Trophoblast cell (in vitro differentiated cells and primary cell): ENCODE measurements at regions not wholly inside any gene's neighbourhood (a gene's known extent, or its start where the extent isn't known, plus 50 kb on each side); places are given as distances from the start of the nearest gene placed in this dataset.
A peak's percentile ranks its signal among the peaks of the same experiment; 100 is the strongest.

ENCODE experiments used
- DNase-seq, 2 donors: peaks; one replicate each; pipeline ENCODE4 v3.0.0-alpha.2; 2016
- H2AFZ ChIP-seq: 2 replicates; pipeline ENCODE4 v1.6.1; 2013; ENCODE audit warnings: low read length, moderate library complexity, mild to moderate bottlenecking; ENCODE audit not compliant: insufficient read depth, poor library complexity
- H2AK5ac ChIP-seq: 2 replicates; pipeline ENCODE4 v1.6.1; 2013; ENCODE audit warnings: mild to moderate bottlenecking, low read length
- H2BK120ac ChIP-seq: 2 replicates; pipeline ENCODE4 v1.6.1; 2013; ENCODE audit warnings: low read length, mild to moderate bottlenecking, moderate library complexity; ENCODE audit not compliant: insufficient read depth, poor library complexity
- H2BK12ac ChIP-seq: 2 replicates; pipeline ENCODE4 v1.6.1; 2013; ENCODE audit warnings: mild to moderate bottlenecking, low read length, moderate library complexity
- H2BK5ac ChIP-seq: 2 replicates; pipeline ENCODE4 v1.6.1; 2013; ENCODE audit warnings: low read length, low read depth, moderate library complexity, mild to moderate bottlenecking; ENCODE audit not compliant: poor library complexity
- H3K14ac ChIP-seq: 2 replicates; pipeline ENCODE4 v1.6.1; 2013; ENCODE audit warnings: mild to moderate bottlenecking, low read length
- H3K18ac ChIP-seq: 2 replicates; pipeline ENCODE4 v1.6.1; 2013; ENCODE audit warnings: mild to moderate bottlenecking, low read length
- H3K23ac ChIP-seq: 2 replicates; pipeline ENCODE4 v1.6.1; 2013; ENCODE audit warnings: low read length
- H3K27ac ChIP-seq: 2 replicates; pipeline ENCODE4 v1.5.1; 2013; ENCODE audit warnings: low read depth, mild to moderate bottlenecking, inconsistent platforms, low read length, moderate library complexity
- H3K27me3 ChIP-seq: 2 replicates; pipeline ENCODE4 v1.6.1; 2013; ENCODE audit warnings: inconsistent platforms, mild to moderate bottlenecking, low read length, moderate library complexity; ENCODE audit not compliant: insufficient read depth
- H3K36me3 ChIP-seq, 2 experiments: 1 replicate in 1 of 2; 2 replicates in 1 of 2; pipeline ENCODE4 v1.6.1; 2013; ENCODE audit warnings: low read length in 2 of 2, mild to moderate bottlenecking in 2 of 2, moderate library complexity in 1 of 2; ENCODE audit not compliant: insufficient read depth in 2 of 2, control insufficient read depth in 1 of 2
- H3K4ac ChIP-seq: 2 replicates; pipeline ENCODE4 v1.6.1; 2013; ENCODE audit warnings: low read depth, mild to moderate bottlenecking, low read length, moderate library complexity
- H3K4me1 ChIP-seq, 2 experiments: 1 replicate in 1 of 2; 2 replicates in 1 of 2; pipeline ENCODE4 v1.6.1; 2013; ENCODE audit warnings: low read length in 2 of 2, mild to moderate bottlenecking in 2 of 2, moderate library complexity in 1 of 2; ENCODE audit not compliant: insufficient read depth in 2 of 2, control insufficient read depth in 1 of 2
- H3K4me2 ChIP-seq: 2 replicates; pipeline ENCODE4 v1.6.1; 2013; ENCODE audit warnings: inconsistent platforms, mild to moderate bottlenecking, low read length, moderate library complexity
- H3K4me3 ChIP-seq: 2 replicates; pipeline ENCODE4 v1.5.1; 2013; ENCODE audit warnings: mild to moderate bottlenecking, low read depth, low read length, inconsistent platforms
- H3K79me1 ChIP-seq: one replicate; pipeline ENCODE4 v1.6.1; 2013; ENCODE audit warnings: low read length
- H3K79me2 ChIP-seq: 2 replicates; pipeline ENCODE4 v1.6.1; 2013; ENCODE audit warnings: low read length, mild to moderate bottlenecking; ENCODE audit not compliant: control insufficient read depth, insufficient read depth, poor library complexity
- H3K9ac ChIP-seq: 2 replicates; pipeline ENCODE4 v1.6.1; 2013; ENCODE audit warnings: mild to moderate bottlenecking, low read length
- H3K9me3 ChIP-seq: 2 replicates; pipeline ENCODE4 v1.6.1; 2013; ENCODE audit warnings: low read depth, mild to moderate bottlenecking, control low read depth, inconsistent platforms, low read length; ENCODE audit not compliant: insufficient read depth
- H4K12ac ChIP-seq: 2 replicates; pipeline ENCODE4 v1.6.1; 2013; ENCODE audit warnings: low read depth, mild to moderate bottlenecking, low read length, moderate library complexity
- H4K8ac ChIP-seq: 2 replicates; pipeline ENCODE4 v1.6.1; 2013; ENCODE audit warnings: low read depth, mild to moderate bottlenecking, low read length, moderate library complexity
- H4K91ac ChIP-seq: one replicate; pipeline ENCODE4 v1.6.1; 2013; ENCODE audit warnings: low read depth, mild to moderate bottlenecking, low read length, moderate library complexity
- WGBS: extraction: QIAGEN DNeasy Blood & Tissue Kit; methylation state at CpG from one replicate; pipeline ENCODE4 v1.1.7; 2013; ENCODE audit warnings: missing lambda C conversion rate; ENCODE audit not compliant: insufficient read length, insufficient coverage; ENCODE audit errors: extremely low coverage; 5-methylcytosine and 5-hydroxymethylcytosine counted together

DNA sequence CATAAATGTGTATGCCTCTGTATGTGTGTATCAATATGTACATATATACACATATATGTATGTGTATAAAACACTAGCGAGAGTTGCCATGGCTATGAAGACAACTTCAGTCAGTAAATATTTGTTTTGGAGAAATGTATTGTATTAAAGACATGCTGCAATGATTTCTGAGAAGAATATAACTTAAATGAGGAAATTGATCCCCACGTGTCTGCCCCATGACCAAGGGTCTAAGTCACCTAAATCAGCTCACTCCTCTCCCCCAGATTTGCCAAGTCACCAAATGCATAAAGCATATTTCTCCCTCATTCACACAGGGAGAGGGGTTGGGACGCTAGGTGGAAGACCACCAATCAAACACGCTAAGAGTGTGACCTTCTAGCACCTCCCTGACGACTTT, 58.3 kb upstream of the LYST start:
- no peaks in the 10 kb centered on the region for H3K79me2 ChIP-seq

DNA sequence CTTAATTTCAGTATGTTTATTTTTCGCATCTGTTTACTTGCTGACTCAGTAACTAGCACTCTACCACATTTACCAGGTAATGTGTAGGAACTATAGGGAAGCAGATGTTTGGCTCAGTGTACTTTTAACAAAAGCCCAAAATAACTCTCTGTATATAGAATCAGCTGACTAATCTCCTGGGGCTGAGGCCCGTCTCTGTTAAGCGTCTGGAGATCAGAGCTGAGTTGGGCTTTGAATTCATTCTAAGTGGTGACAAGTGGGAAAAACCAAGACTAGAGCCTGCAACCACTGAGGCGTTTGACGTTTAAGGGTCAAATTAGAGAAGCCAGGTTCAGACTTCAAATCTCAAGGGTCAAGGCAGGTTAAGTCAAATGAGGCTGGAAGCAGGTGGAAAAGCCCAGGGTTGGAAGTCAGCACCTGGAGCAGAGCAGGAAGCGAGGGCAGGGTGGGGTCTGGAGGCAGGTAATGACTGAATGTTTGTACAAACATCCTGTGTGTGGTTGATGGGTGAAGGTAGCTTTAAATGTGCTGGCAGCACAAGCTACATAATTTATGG, 56.8 kb upstream of the LYST start:
- H3K4me3 ChIP-seq, result no peak overlapping the region
- H4K12ac ChIP-seq, result no peak overlapping the region
- H3K27me3 ChIP-seq, result no peaks in the 10 kb centered on the region
- no peak overlapping the region for H4K91ac ChIP-seq
- no peak overlapping the region for H3K4ac ChIP-seq
- H3K27ac ChIP-seq, result no peak overlapping the region
- H3K79me1 ChIP-seq, result peaks cover 21% of the 10 kb centered on the region
- no peak overlapping the region for H2BK12ac ChIP-seq
- H4K8ac ChIP-seq, result no peak overlapping the region
- no peaks in the 10 kb centered on the region for H3K9me3 ChIP-seq
- no peak overlapping the region for H3K14ac ChIP-seq
- no peak overlapping the region for H3K9ac ChIP-seq
- H3K23ac ChIP-seq, result no peak overlapping the region
- no peak overlapping the region for H3K18ac ChIP-seq
- WGBS, result no CpG with 5 or more reads among the region's 6 CpGs
- H2AK5ac ChIP-seq, result no peak overlapping the region
- no peak overlapping the region for H2BK120ac ChIP-seq
- H3K4me2 ChIP-seq, result no peak overlapping the region
- H2BK5ac ChIP-seq, result no peak overlapping the region
- peaks cover 15 to 34% of the 10 kb centered on the region in 2 experiments for H3K4me1 ChIP-seq
- no peak for DNase-seq
- no peaks in the 10 kb centered on the region for H3K79me2 ChIP-seq
- no peaks in the 10 kb centered on the region for H3K36me3 ChIP-seq
- no peak overlapping the region for H2AFZ ChIP-seq

More for the DNA sequence above, 58.3 kb upstream of the LYST start:
- Histone ChIP-seq H3K4ac (no peak overlapping the region), H2AFZ (no peak overlapping the region), H3K14ac (no peak overlapping the region), H3K9me3 (no peaks in the 10 kb centered on the region), H3K4me1 (peaks cover 14 to 34% of the 10 kb centered on the region in 2 experiments), H2BK120ac (no peak overlapping the region), H3K18ac (no peak overlapping the region), H2BK12ac (no peak overlapping the region), H2AK5ac (no peak overlapping the region), H4K8ac (no peak overlapping the region), H3K23ac (no peak overlapping the region), H3K27me3 (no peaks in the 10 kb centered on the region), H3K79me1 (peaks cover 14% of the 10 kb centered on the region), H3K4me2 (no peak overlapping the region), H2BK5ac (no peak overlapping the region), H4K91ac (no peak overlapping the region), H4K12ac (no peak overlapping the region), H3K4me3 (no peak overlapping the region), H3K36me3 (no peaks in the 10 kb centered on the region), H3K27ac (no peak overlapping the region), H3K9ac (no peak overlapping the region)
- WGBS, result no CpG with 5 or more reads among the region's 5 CpGs
- no peak for DNase-seq

DNA sequence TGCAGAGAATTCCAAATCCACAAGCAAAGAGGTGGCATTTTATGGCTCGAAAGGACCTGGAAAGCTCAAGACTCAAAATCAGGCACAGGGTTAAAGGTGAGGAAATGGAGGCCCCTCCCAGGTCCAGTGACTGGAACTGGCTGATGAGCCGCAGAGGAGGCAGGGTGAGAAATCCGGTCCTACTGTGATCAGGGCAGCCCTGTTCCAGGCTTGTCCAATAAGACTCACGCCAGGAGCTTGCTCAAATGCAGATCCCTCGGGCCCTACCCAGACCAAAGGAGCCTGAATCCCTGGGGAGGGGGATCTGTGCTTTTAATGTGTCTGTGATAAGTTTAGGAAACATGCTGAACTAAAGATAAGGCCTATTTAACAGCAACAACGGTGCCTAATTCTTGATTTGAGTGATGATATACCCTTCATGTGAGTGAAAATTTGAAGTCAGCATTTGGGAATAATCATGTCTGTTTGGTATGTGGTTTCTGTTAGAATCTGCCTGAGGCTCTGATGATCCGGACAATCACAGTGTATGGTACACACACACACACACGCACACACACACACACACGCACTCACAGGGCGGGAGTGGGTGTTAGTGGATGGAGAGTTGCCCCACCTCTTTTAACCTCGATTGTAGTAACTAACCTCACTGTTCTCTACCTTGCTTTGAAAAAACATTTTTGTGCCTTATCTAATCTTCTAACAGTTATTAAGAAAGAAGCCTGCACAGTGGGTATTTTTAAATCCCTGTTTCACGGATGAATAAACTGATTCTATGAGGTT, 54.1 kb upstream of the LYST start:
- peak in 1 of 2 donors; percentile 32 for DNase-seq
- peak overlapping the region; percentile 81 for H2BK5ac ChIP-seq
- H4K8ac ChIP-seq, result peak overlapping the region; percentile 32
- no peak overlapping the region for H3K4me2 ChIP-seq
- H3K23ac ChIP-seq, result no peak overlapping the region
- H3K27me3 ChIP-seq, result no peaks in the 10 kb centered on the region
- no peak overlapping the region for H2AFZ ChIP-seq
- no peak overlapping the region for H3K4me3 ChIP-seq
- H3K27ac ChIP-seq, result peak overlapping the region; percentile 87
- no peaks in the 10 kb centered on the region for H3K79me2 ChIP-seq
- H3K79me1 ChIP-seq, result peaks cover 23% of the 10 kb centered on the region
- peaks cover 17 to 37% of the 10 kb centered on the region in 2 experiments for H3K4me1 ChIP-seq
- H3K4ac ChIP-seq, result no peak overlapping the region
- no peak overlapping the region for H3K9ac ChIP-seq
- no CpG with 5 or more reads among the region's 12 CpGs for WGBS
- H2AK5ac ChIP-seq, result peak overlapping the region; percentile 4
- no peaks in the 10 kb centered on the region for H3K36me3 ChIP-seq
- H3K18ac ChIP-seq, result peak overlapping the region; percentile 41
- no peak overlapping the region for H2BK12ac ChIP-seq
- H2BK120ac ChIP-seq, result peak overlapping the region; percentile 72
- no peak overlapping the region for H4K12ac ChIP-seq
- no peaks in the 10 kb centered on the region for H3K9me3 ChIP-seq
- H4K91ac ChIP-seq, result peak overlapping the region; percentile 59
- H3K14ac ChIP-seq, result peak overlapping the region; percentile 64

DNA sequence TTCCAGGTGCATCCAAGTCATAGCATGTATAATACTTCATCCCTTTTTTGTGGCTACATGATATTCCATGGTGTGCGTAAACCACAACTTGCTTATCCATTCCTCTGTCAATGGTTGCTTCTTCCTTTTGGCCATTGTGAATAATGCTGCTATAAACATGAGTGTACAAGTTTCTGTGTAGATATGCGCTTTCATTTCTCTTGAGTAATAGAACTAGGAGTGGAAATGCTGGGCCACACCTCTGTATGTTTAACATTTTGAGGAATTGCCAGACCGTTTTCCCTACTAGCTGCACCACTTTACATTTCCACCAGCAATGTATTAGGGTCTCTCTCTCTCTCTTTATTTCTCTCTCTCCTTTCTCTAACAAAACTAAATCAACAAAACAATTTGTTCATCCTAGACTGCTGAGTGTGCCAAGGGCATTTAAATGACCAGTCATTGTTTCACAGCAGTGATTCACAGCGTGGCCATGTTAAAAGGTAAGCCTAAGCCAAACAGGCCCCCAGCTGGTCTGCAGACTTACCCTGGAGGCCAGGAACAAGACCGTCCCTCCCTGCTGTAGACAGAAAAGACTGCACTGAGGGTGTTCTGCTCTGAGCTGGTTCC, 53.2 kb upstream of the LYST start:
- H3K4me3 ChIP-seq, result no peak overlapping the region
- no peaks in the 10 kb centered on the region for H3K79me2 ChIP-seq
- H2BK120ac ChIP-seq, result peak overlapping the region; percentile 72
- peak overlapping the region; percentile 59 for H4K91ac ChIP-seq
- H4K8ac ChIP-seq, result peak overlapping the region; percentile 32
- no peak overlapping the region for H3K9ac ChIP-seq
- H4K12ac ChIP-seq, result no peak overlapping the region
- H3K23ac ChIP-seq, result no peak overlapping the region
- no peak overlapping the region for H2AFZ ChIP-seq
- peak overlapping the region; percentile 36 for H2BK12ac ChIP-seq
- WGBS, result no CpG with 5 or more reads among the region's 5 CpGs
- no peaks in the 10 kb centered on the region for H3K9me3 ChIP-seq
- no peak overlapping the region for H3K4ac ChIP-seq
- H3K36me3 ChIP-seq, result no peaks in the 10 kb centered on the region
- H2BK5ac ChIP-seq, result peak overlapping the region; percentile 81
- no peak for DNase-seq
- H3K79me1 ChIP-seq, result peaks cover 23% of the 10 kb centered on the region
- H3K4me2 ChIP-seq, result peak overlapping the region; percentile 31
- H2AK5ac ChIP-seq, result no peak overlapping the region
- H3K27me3 ChIP-seq, result no peaks in the 10 kb centered on the region
- H3K14ac ChIP-seq, result no peak overlapping the region
- H3K18ac ChIP-seq, result no peak overlapping the region
- H3K27ac ChIP-seq, result peak overlapping the region; percentile 87
- H3K4me1 ChIP-seq, result peaks cover 17 to 37% of the 10 kb centered on the region in 2 experiments
